Prostate gland (tissue), 2 donors: ENCODE measurements at regions not wholly inside any gene's neighbourhood (a gene's known extent, or its start where the extent isn't known, plus 50 kb on each side); places are given as distances from the start of the nearest gene placed in this dataset.
"Not testable (repeated sequence)": the region's sequence is repeated elsewhere in the genome, so short reads cannot be mapped to it uniquely, and the experiment has no call there.

Source experiments
- DNase-seq: peaks from one replicate; pipeline ENCODE4 v3.0.0-alpha.2; 2019; ENCODE audit warnings: low spot score
- H3K27ac ChIP-seq, 2 donors: fragments of 200-600 bp; sonication (generic); 2 replicates each; pipeline ENCODE4 v1.5.1; 2017 to 2019
- H3K27me3 ChIP-seq: fragments of 200-600 bp; sonication (generic); replicated peaks from 2 replicates; pipeline ENCODE4 v1.5.1; 2019; ENCODE audit not compliant: insufficient read depth
- H3K36me3 ChIP-seq, 2 donors: fragments of 200-600 bp; sonication (generic); 1 replicate in 1 of 2; 2 replicates in 1 of 2; pipeline versions ENCODE4 v1.5.1 to v1.8.1; 2017 to 2019
- H3K4me1 ChIP-seq: fragments of 200-600 bp; sonication (generic); replicated peaks from 2 replicates; pipeline ENCODE4 v1.5.1; 2019
- H3K4me3 ChIP-seq, 2 donors: fragments of 200-600 bp; sonication (generic); 2 replicates each; pipeline ENCODE4 v1.5.1; 2017 to 2019
- H3K9me3 ChIP-seq: fragments of 200-600 bp; sonication (generic); 2 replicates; pipeline ENCODE4 v1.5.1; 2017
- POLR2A ChIP-seq: fragments of 450-650 bp; IDR thresholded peaks from one replicate; pipeline ENCODE4 v1.6.1; 2016; ENCODE audit warnings: antibody characterized with exemption, mild to moderate bottlenecking
- POLR2AphosphoS5 ChIP-seq: sonication (generic); formaldehyde crosslinking; IDR thresholded peaks from one replicate; pipeline ENCODE4 v1.6.1; 2017; ENCODE audit warnings: antibody characterized with exemption
- WGBS: methylation state at CpG from one replicate; pipeline ENCODE4 v1.1.5; 2018; 5-methylcytosine and 5-hydroxymethylcytosine counted together
- intact Hi-C: fragments of 100-400 bp; cut with DNase I; formaldehyde crosslinking; loops from one replicate; pipeline ENCODE4 v1.14.2; 2022
- TF ChIP-seq, protein P1 (sequence below), 4 experiments: fragments of 200-600 bp in 2 of 4; fragments of 450-650 bp in 2 of 4; sonication (generic) in 2 of 4; IDR thresholded peaks; 1 replicate in 3 of 4; 2 replicates in 1 of 4; pipeline ENCODE4 v1.5.1; 2016 to 2019; ENCODE audit warnings: antibody characterized with exemption in 4 of 4, mild to moderate bottlenecking in 2 of 4, moderate library complexity in 2 of 4

- H3K36me3 ChIP-seq, H3K27me3 ChIP-seq, H3K4me3 ChIP-seq, DNase-seq, H3K4me1 ChIP-seq, intact Hi-C loops, H3K27ac ChIP-seq, H3K9me3 ChIP-seq: not testable (repeated sequence)
- whole genome bisulfite sequencing, result 88% methylated on average over 11 of the region's 11 CpGs
Measured at GRCh38 chrX:31014474-31014873, 57.4 kb downstream of the FTHL17 start.

DNA sequence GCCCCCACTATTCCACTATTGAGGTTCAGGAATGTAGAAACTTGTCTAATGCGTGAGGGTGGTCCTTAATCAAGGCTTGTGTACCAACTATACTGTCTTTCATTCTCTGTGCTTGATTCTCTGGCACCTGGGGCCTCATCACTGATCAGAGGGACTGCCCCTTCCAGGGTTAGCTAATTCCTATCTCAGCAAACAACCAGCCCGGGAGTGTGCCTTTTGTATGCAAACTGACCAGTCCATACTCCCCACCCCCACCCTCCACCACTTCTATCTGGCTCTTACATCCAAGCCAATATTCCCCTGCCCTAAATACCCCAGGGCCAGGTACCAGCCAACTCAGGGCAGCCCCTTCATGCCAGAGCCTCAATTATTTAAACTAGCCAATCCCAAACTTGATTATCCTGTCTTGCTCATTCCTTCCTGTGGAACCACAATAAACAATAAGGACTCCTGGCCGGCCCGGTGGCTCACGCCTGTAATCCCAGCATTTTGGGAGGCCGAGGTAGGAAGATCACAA lies 59.3 kb downstream of the FTHL17 start:
- no peak overlapping the region for H3K27ac ChIP-seq
- no peaks in the 10 kb centered on the region for H3K9me3 ChIP-seq
- no peaks in the 10 kb centered on the region for H3K4me1 ChIP-seq
- intact Hi-C loops, result no loop called here
- H3K27me3 ChIP-seq, result no peaks in the 10 kb centered on the region
- TF ChIP-seq, protein P1, sequence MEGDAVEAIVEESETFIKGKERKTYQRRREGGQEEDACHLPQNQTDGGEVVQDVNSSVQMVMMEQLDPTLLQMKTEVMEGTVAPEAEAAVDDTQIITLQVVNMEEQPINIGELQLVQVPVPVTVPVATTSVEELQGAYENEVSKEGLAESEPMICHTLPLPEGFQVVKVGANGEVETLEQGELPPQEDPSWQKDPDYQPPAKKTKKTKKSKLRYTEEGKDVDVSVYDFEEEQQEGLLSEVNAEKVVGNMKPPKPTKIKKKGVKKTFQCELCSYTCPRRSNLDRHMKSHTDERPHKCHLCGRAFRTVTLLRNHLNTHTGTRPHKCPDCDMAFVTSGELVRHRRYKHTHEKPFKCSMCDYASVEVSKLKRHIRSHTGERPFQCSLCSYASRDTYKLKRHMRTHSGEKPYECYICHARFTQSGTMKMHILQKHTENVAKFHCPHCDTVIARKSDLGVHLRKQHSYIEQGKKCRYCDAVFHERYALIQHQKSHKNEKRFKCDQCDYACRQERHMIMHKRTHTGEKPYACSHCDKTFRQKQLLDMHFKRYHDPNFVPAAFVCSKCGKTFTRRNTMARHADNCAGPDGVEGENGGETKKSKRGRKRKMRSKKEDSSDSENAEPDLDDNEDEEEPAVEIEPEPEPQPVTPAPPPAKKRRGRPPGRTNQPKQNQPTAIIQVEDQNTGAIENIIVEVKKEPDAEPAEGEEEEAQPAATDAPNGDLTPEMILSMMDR (IDR thresholded peaks at IDR 0.05), result no peak
- no peak for TF ChIP-seq POLR2A
- no peak for TF ChIP-seq POLR2AphosphoS5
- H3K36me3 ChIP-seq, result no peaks in the 10 kb centered on the region
- DNase-seq, result no peak
- 83% methylated on average over 6 of the region's 6 CpGs for WGBS
- H3K4me3 ChIP-seq, result no peak overlapping the region

- Histone ChIP-seq H3K9me3 (no peaks in the 10 kb centered on the region), H3K27me3 (no peaks in the 10 kb centered on the region), H3K36me3 (no peaks in the 10 kb centered on the region), H3K4me1 (no peaks in the 10 kb centered on the region), H3K27ac (no peak overlapping the region), H3K4me3 (no peak overlapping the region)
- no peak for DNase-seq
- TF ChIP-seq, protein P1 (IDR thresholded peaks at IDR 0.05), result no peak
- TF ChIP-seq POLR2AphosphoS5 (no peak), POLR2A (no peak)
- WGBS, result 40% methylated on average over 4 of the region's 4 CpGs
- intact Hi-C loops, result no loop called here
Measured at GRCh38 chrX:31007321-31007720, 64.5 kb downstream of the FTHL17 start.

DNA sequence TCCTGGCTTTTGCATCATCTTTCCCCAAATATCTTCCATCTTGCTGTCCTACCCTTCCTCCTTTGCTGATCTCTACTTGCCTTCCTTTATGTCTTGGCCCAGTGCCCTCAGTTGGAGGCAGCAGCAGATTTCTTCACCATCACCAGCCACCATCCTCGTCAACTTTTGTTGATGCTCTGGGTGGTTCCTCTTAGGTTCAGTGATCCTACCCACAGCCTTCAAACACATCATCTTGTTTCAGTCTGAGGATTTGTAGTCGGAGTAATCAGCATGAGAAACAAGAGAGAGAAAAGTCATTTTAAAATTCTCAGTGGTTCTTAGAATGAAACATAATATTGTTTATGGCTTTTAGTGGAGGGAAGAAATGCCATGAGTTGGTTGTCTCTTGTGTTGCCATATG lies 65.8 kb downstream of the FTHL17 start:
- H3K4me3 ChIP-seq, result no peak overlapping the region
- no peak for TF ChIP-seq POLR2A
- TF ChIP-seq POLR2AphosphoS5, result no peak
- TF ChIP-seq, protein P1 (IDR thresholded peaks at IDR 0.05), result no peak
- no peaks in the 10 kb centered on the region for H3K4me1 ChIP-seq
- intact Hi-C loops, result no loop called here
- H3K9me3 ChIP-seq, result no peaks in the 10 kb centered on the region
- 91% methylated on average over 2 of the region's 2 CpGs for WGBS
- H3K36me3 ChIP-seq, result no peaks in the 10 kb centered on the region
- H3K27ac ChIP-seq, result no peak overlapping the region
- H3K27me3 ChIP-seq, result no peaks in the 10 kb centered on the region
- DNase-seq, result no peak

DNA sequence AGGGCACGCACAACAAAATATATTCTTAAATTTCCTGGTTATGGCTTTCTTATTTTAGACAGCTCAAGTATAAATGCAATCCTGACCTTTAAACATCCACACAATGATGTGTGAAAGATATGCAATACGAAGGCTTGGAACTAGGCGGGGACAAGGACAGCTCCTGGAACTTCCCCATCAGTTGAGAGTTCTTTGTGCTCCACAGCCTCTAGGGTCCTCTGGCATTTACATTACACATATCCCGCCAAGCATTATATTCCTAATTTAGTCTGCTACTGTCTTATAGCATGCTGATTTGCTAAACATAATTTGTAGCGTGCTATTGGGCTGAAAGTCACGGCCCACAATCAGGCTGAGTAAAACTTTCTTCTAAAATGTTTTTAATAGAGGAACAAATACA lies 74.4 kb downstream of the FTHL17 start:
- Histone ChIP-seq H3K4me3 (no peak overlapping the region), H3K27ac (no peak overlapping the region), H3K27me3 (no peaks in the 10 kb centered on the region), H3K36me3 (no peaks in the 10 kb centered on the region), H3K4me1 (no peaks in the 10 kb centered on the region), H3K9me3 (no peaks in the 10 kb centered on the region)
- WGBS, result 61% methylated on average over 6 of the region's 6 CpGs
- TF ChIP-seq, protein P1 (IDR thresholded peaks at IDR 0.05), result no peak
- TF ChIP-seq POLR2AphosphoS5 (no peak), POLR2A (no peak)
- intact Hi-C loops, result no loop called here
- DNase-seq, result no peak
